ENCODE measurements at regions not wholly inside any gene's neighbourhood (a gene's known extent, or its start where the extent isn't known, plus 50 kb on each side); places are given as distances from the start of the nearest gene placed in this dataset.

GRCh38 chr9:120292606-120293005 lies 287.4 kb downstream of the CDK5RAP2 start:
- no peak for TF ChIP-seq CTCF (conservative IDR thresholded peaks at IDR 0.05)
- H2BK120ac ChIP-seq (ENCODE audit: low read depth, low read length, poor library complexity, severe bottlenecking), result no peak overlapping the region
- no peak overlapping the region for H2BK20ac ChIP-seq (ENCODE audit: low read depth, low read length, poor library complexity, severe bottlenecking)
- Mint-ChIP-seq H3K4me1 (peaks cover 3% of the 10 kb centered on the region in 2 experiments), H3K27ac (no peak overlapping the region), H3K27me3 (ENCODE audit: low read depth) (no peaks in the 10 kb centered on the region), H3K36me3 (ENCODE audit: insufficient read depth in 1 of 3, low read depth in 3 of 3) (peaks cover 0 to 7% (median 0%) of the 10 kb centered on the region in 3 experiments; a peak in 3 of 7 replicates), H3K4me3 (no peak overlapping the region), H3K9me3 (no peaks in the 10 kb centered on the region; a peak in 1 of 5 replicates)
- no peak overlapping the region for H4K8ac ChIP-seq (replicated peaks; ENCODE audit: insufficient read length, low read depth, low read length)
- no peak overlapping the region for H3K4ac ChIP-seq (ENCODE audit: low read depth, low read length)
- H3K56ac ChIP-seq (ENCODE audit: insufficient read length, low read depth, low read length), result no peak overlapping the region
- H3K18ac ChIP-seq (ENCODE audit: insufficient read length, low read depth, low read length), result no peak overlapping the region
- H3K23me2 ChIP-seq (ENCODE audit: insufficient read length, low read depth, low read length, poor library complexity, severe bottlenecking), result no peaks in the 10 kb centered on the region
- H2BK12ac ChIP-seq (ENCODE audit: insufficient read length, low read depth, low read length), result no peak overlapping the region
- H3T11ph ChIP-seq (ENCODE audit: low read length), result no peak overlapping the region
- no peaks in the 10 kb centered on the region for H3K4me1 ChIP-seq (ENCODE audit: insufficient read depth, low read length)
- no peak for DNase-seq
- no peaks in the 10 kb centered on the region for H3K9me3 ChIP-seq (ENCODE audit: control insufficient read depth, low read depth, low read length)
- no peak overlapping the region for H2BK5ac ChIP-seq (ENCODE audit: insufficient read length, low read length)
- no peaks in the 10 kb centered on the region for H3K79me1 ChIP-seq (ENCODE audit: insufficient read depth, low read depth, low read length, poor library complexity, severe bottlenecking)
- H3K9ac ChIP-seq (ENCODE audit: extremely low read depth, insufficient read length, low read length), result no peak overlapping the region
- no peak overlapping the region for H4K91ac ChIP-seq (ENCODE audit: insufficient read length, low read depth, low read length)
- no peak overlapping the region for H3K14ac ChIP-seq (ENCODE audit: insufficient read depth, low read length)
- no peak overlapping the region for H3K4me2 ChIP-seq (ENCODE audit: insufficient read depth, insufficient read length, low read length)
- H2AFZ ChIP-seq (ENCODE audit: low read length), result no peak overlapping the region
- H3K27me3 ChIP-seq (ENCODE audit: insufficient read depth, low read length), result no peaks in the 10 kb centered on the region; the same call in 1 of the 2 replicates
- no CpG with 5 or more reads among the region's 1 CpG for WGBS (ENCODE audit: extremely low coverage, insufficient read length, low lambda C conversion rate)
- no peaks in the 10 kb centered on the region for H4K20me1 ChIP-seq (ENCODE audit: control insufficient read depth, insufficient read depth, insufficient read length)
- H2BK15ac ChIP-seq (ENCODE audit: low read depth, low read length), result no peak overlapping the region
- H3K23ac ChIP-seq (ENCODE audit: insufficient read length, low read depth, low read length), result no peak overlapping the region
- no peaks in the 10 kb centered on the region for H3K79me2 ChIP-seq (ENCODE audit: insufficient read depth, low read length)
- H4K5ac ChIP-seq (ENCODE audit: insufficient read length, low read depth, low read length), result no peak overlapping the region
- H2AK5ac ChIP-seq (ENCODE audit: insufficient read length, low read length), result no peak overlapping the region
- no peak overlapping the region for H3K27ac ChIP-seq (ENCODE audit: insufficient read length, low read depth, low read length)

All from H9 (cell line).